Testis (tissue), 2 donors: ENCODE measurements at regions not wholly inside any gene's neighbourhood (a gene's known extent, or its start where the extent isn't known, plus 50 kb on each side); places are given as distances from the start of the nearest gene placed in this dataset.

Source experiments
- CTCF ChIP-seq, 3 experiments: fragments of 450-650 bp in 2 of 3; fragments of 200-600 bp in 1 of 3; sonication (generic) in 1 of 3; IDR thresholded peaks; one replicate each; pipeline ENCODE4 v1.5.1; 2016 to 2019; ENCODE audit warnings: antibody characterized with exemption in 3 of 3, mild to moderate bottlenecking in 2 of 3, moderate library complexity in 1 of 3
- POLR2A ChIP-seq: fragments of 450-650 bp; IDR thresholded peaks from one replicate; pipeline ENCODE4 v1.6.1; 2017; ENCODE audit warnings: antibody characterized with exemption, mild to moderate bottlenecking, moderate library complexity

GRCh38 chr3:3504686-3505085 lies 294.5 kb upstream of the LRRN1 start:
- no peak for TF ChIP-seq CTCF (IDR thresholded peaks at IDR 0.05)
- no peak for TF ChIP-seq POLR2A
